ENCODE measurements at regions not wholly inside any gene's neighbourhood (a gene's known extent, or its start where the extent isn't known, plus 50 kb on each side); places are given as distances from the start of the nearest gene placed in this dataset.

DNA sequence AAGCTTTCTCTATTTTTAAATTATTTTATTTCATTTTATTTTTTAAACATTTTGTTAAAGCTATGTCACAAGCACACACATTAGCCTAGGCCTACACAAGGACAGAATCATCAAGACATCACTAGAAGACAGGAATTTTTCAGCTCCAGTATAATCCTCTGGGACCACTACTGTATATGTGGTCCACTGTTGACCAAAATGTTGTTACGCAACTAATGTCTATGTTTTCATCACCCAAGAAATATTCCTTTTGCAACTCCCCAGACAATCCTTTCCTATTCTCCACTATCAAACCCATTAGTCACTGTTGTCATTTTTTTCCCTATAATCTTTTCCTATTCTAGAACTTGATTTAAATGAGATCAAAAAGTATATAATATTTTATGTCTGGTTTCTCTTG is 2371.7 kb upstream of the C9orf72 start:
- no peak for DNase-seq (ENCODE audit: extremely low spot score)
- no peak for TF ChIP-seq POLR2AphosphoS5 (IDR thresholded peaks at IDR 0.05)
- no peak for TF ChIP-seq POLR2A (IDR thresholded peaks at IDR 0.05; ENCODE audit: low read depth)
- TF ChIP-seq, protein P1, sequence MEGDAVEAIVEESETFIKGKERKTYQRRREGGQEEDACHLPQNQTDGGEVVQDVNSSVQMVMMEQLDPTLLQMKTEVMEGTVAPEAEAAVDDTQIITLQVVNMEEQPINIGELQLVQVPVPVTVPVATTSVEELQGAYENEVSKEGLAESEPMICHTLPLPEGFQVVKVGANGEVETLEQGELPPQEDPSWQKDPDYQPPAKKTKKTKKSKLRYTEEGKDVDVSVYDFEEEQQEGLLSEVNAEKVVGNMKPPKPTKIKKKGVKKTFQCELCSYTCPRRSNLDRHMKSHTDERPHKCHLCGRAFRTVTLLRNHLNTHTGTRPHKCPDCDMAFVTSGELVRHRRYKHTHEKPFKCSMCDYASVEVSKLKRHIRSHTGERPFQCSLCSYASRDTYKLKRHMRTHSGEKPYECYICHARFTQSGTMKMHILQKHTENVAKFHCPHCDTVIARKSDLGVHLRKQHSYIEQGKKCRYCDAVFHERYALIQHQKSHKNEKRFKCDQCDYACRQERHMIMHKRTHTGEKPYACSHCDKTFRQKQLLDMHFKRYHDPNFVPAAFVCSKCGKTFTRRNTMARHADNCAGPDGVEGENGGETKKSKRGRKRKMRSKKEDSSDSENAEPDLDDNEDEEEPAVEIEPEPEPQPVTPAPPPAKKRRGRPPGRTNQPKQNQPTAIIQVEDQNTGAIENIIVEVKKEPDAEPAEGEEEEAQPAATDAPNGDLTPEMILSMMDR (IDR thresholded peaks at IDR 0.05), result no peak
- TF ChIP-seq EP300 (IDR thresholded peaks at IDR 0.05), result no peak
- intact Hi-C loops (cut with DNase I), result no loop called here
- Histone ChIP-seq H3K4me3 (no peak overlapping the region), H3K4me1 (no peaks in the 10 kb centered on the region), H3K27ac (replicated peaks in 1 of 4) (no peak overlapping the region), H3K36me3 (no peaks in the 10 kb centered on the region), H3K27me3 (no peaks in the 10 kb centered on the region), H3K9me3 (no peaks in the 10 kb centered on the region)
- 93% methylated on average over 1 of the region's 1 CpG for WGBS

DNA sequence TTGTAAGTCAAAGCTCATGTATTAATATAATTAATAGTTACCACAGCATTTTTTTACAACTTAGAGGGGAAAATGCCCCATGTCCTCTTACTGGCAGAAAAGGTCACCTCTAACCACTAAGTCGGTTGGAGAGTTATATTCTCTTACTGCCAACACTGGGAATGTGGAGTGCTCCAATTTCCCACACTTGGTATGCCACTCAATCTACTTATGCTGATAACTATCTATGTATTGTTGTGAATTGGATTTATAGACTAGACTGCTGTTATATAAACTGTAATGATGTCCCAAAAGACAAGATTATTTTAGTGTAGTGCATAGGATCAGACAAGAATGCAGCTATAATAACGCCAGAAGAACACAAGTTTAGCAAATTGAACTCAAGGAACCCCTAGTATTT is 2385.2 kb upstream of the C9orf72 start:
- intact Hi-C loops (cut with DNase I), result no loop called here
- H3K27ac ChIP-seq (replicated peaks in 1 of 4), result no peak overlapping the region
- 64% methylated on average over 2 of the region's 2 CpGs for WGBS
- TF ChIP-seq EP300 (IDR thresholded peaks at IDR 0.05) (no peak), POLR2AphosphoS5 (IDR thresholded peaks at IDR 0.05) (no peak), POLR2A (IDR thresholded peaks at IDR 0.05; ENCODE audit: low read depth) (no peak)
- TF ChIP-seq, protein P1 (IDR thresholded peaks at IDR 0.05), result no peak
- H3K4me1 ChIP-seq, result no peaks in the 10 kb centered on the region
- no peaks in the 10 kb centered on the region for H3K36me3 ChIP-seq
- no peaks in the 10 kb centered on the region for H3K9me3 ChIP-seq
- no peaks in the 10 kb centered on the region for H3K27me3 ChIP-seq
- H3K4me3 ChIP-seq, result no peak overlapping the region
- no peak for DNase-seq (ENCODE audit: extremely low spot score)

DNA sequence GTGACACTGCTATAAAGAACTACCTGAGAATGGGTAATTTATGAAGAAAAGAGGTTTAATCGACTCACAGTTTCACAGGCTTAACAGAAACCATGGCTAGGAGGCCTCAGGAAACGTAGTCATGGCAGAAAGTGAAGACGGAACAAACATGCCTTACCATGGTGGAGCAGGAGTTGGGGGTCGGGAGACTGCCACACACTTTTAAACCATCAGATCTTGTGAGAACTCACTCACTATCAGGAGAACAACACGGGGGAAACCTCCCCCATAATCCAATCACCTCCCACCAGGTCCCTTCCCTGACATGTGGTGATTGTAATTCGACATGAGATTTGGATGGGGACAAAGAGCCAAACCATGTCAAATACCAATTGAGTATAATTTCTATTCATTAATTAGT is 2392.6 kb upstream of the C9orf72 start:
- no peaks in the 10 kb centered on the region for H3K36me3 ChIP-seq
- DNase-seq (ENCODE audit: extremely low spot score), result no peak
- H3K9me3 ChIP-seq, result no peaks in the 10 kb centered on the region
- no peak overlapping the region for H3K4me3 ChIP-seq
- TF ChIP-seq EP300 (IDR thresholded peaks at IDR 0.05), result no peak
- no peak for TF ChIP-seq POLR2A (IDR thresholded peaks at IDR 0.05; ENCODE audit: low read depth)
- no peak for TF ChIP-seq POLR2AphosphoS5 (IDR thresholded peaks at IDR 0.05)
- TF ChIP-seq, protein P1 (IDR thresholded peaks at IDR 0.05), result no peak
- H3K27ac ChIP-seq (replicated peaks in 1 of 4), result no peak overlapping the region
- H3K27me3 ChIP-seq, result no peaks in the 10 kb centered on the region
- no peaks in the 10 kb centered on the region for H3K4me1 ChIP-seq
- 77% methylated on average over 6 of the region's 6 CpGs for WGBS
- intact Hi-C loops (cut with DNase I), result no loop called here

DNA sequence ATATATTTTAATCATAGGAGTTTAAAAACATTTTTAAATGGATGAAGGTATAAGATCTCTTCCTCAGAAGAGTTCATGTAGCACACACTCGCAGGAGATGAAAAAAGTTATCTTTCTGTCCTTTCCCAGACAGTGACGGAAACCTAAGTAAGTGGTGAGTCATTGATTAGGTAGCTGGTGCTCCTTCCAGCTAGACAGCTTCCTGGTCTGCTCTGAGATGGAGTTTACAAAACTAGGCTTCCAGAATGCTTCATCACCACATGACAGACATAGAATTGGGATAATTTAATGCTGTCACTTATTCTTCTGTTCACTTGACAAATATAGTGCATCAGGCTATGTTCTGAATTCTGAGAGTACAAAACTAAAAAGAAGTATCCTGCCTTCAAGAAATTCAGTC is 2393.0 kb upstream of the C9orf72 start:
- Histone ChIP-seq H3K4me1 (no peaks in the 10 kb centered on the region), H3K4me3 (no peak overlapping the region), H3K27me3 (no peaks in the 10 kb centered on the region), H3K36me3 (no peaks in the 10 kb centered on the region), H3K9me3 (no peaks in the 10 kb centered on the region), H3K27ac (replicated peaks in 1 of 4) (no peak overlapping the region)
- WGBS, result 84% methylated on average over 2 of the region's 2 CpGs
- DNase-seq (ENCODE audit: extremely low spot score), result no peak
- intact Hi-C loops (cut with DNase I), result no loop called here
- TF ChIP-seq POLR2A (IDR thresholded peaks at IDR 0.05; ENCODE audit: low read depth) (no peak), POLR2AphosphoS5 (IDR thresholded peaks at IDR 0.05) (no peak), EP300 (IDR thresholded peaks at IDR 0.05) (no peak)
- TF ChIP-seq, protein P1 (IDR thresholded peaks at IDR 0.05), result no peak

DNA sequence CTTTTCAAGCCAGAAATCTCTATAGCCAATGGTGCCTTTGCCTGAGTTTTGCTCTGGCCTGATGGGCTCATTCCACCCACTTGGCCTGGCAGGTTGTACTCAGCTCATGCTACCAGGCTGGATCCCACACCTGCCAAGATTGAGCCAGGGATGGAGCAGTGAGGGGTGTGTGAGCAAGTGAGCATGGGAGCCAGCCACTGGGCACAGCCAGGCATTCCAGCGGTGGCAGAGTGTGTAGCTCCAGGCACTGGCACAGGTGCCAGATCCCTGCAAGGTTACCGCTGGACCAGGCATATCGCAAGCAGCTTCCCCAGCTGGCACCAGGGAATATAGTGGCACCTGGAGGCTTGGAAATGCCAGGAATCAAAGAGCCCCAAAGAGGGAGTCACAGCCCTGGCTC is 2395.6 kb upstream of the C9orf72 start:
- H3K9me3 ChIP-seq, result no peaks in the 10 kb centered on the region
- no peaks in the 10 kb centered on the region for H3K27me3 ChIP-seq
- no peak for TF ChIP-seq POLR2AphosphoS5 (IDR thresholded peaks at IDR 0.05)
- H3K27ac ChIP-seq (replicated peaks in 1 of 4), result no peak overlapping the region
- H3K36me3 ChIP-seq, result no peaks in the 10 kb centered on the region
- WGBS, result 100% methylated on average over 3 of the region's 3 CpGs
- DNase-seq (ENCODE audit: extremely low spot score), result no peak
- intact Hi-C loops (cut with DNase I), result no loop called here
- H3K4me3 ChIP-seq, result no peak overlapping the region
- H3K4me1 ChIP-seq, result no peaks in the 10 kb centered on the region

All from esophagus muscularis mucosa (tissue), 4 donors.